Spleen (tissue), 7 donors: ENCODE measurements at regions not wholly inside any gene's neighbourhood (a gene's known extent, or its start where the extent isn't known, plus 50 kb on each side); places are given as distances from the start of the nearest gene placed in this dataset.

Source experiments
- POLR2A ChIP-seq, 3 donors: fragments of 450-650 bp; IDR thresholded peaks; one replicate each; pipeline ENCODE4 v1.5.1; 2017; ENCODE audit warnings: antibody characterized with exemption in 3 of 3, mild to moderate bottlenecking in 1 of 3
- POLR2AphosphoS5 ChIP-seq, 3 donors: sonication (generic); formaldehyde crosslinking; IDR thresholded peaks; one replicate each; pipeline ENCODE4 v1.5.1; 2017; ENCODE audit warnings: antibody characterized with exemption in 3 of 3
- TF ChIP-seq, protein P1 (sequence below), 11 experiments: fragments of 200-600 bp in 7 of 11; fragments of 450-650 bp in 4 of 11; sonication (generic) in 4 of 11; IDR thresholded peaks in 8 of 11; conservative IDR thresholded peaks in 3 of 11; 1 replicate in 7 of 11; 2 replicates in 4 of 11; pipeline versions ENCODE4 v1.4.0 to v1.8.0; 2016 to 2021; ENCODE audit warnings: antibody characterized with exemption in 11 of 11, inconsistent platforms in 4 of 11, mild to moderate bottlenecking in 1 of 11
- donor health status: DM: no; HTN: no; CAD: no; lungs with moderate emphysema.
- donor health status: DM: no; HTN: no; CAD: no.
- donor health status: DM: no; HTN: no; CAD: no.

GRCh38 chr2:64934530-64934929 lies 54.7 kb upstream of the SLC1A4 start:
- TF ChIP-seq, protein P1, sequence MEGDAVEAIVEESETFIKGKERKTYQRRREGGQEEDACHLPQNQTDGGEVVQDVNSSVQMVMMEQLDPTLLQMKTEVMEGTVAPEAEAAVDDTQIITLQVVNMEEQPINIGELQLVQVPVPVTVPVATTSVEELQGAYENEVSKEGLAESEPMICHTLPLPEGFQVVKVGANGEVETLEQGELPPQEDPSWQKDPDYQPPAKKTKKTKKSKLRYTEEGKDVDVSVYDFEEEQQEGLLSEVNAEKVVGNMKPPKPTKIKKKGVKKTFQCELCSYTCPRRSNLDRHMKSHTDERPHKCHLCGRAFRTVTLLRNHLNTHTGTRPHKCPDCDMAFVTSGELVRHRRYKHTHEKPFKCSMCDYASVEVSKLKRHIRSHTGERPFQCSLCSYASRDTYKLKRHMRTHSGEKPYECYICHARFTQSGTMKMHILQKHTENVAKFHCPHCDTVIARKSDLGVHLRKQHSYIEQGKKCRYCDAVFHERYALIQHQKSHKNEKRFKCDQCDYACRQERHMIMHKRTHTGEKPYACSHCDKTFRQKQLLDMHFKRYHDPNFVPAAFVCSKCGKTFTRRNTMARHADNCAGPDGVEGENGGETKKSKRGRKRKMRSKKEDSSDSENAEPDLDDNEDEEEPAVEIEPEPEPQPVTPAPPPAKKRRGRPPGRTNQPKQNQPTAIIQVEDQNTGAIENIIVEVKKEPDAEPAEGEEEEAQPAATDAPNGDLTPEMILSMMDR (IDR thresholded peaks at IDR 0.05 in 8 of 11, conservative IDR thresholded peaks at IDR 0.05 in 3 of 11), result no peak
- no peak for TF ChIP-seq POLR2A (IDR thresholded peaks at IDR 0.05)
- TF ChIP-seq POLR2AphosphoS5 (IDR thresholded peaks at IDR 0.05), result no peak
